Breast epithelium (tissue), 4 donors: ENCODE measurements at regions not wholly inside any gene's neighbourhood (a gene's known extent, or its start where the extent isn't known, plus 50 kb on each side); places are given as distances from the start of the nearest gene placed in this dataset.

Experiments used
- DNase-seq, 2 donors: peaks; one replicate each; pipeline ENCODE4 v3.0.0-alpha.2; 2019; ENCODE audit warnings: low spot score in 2 of 2
- H3K27ac ChIP-seq, 2 donors: fragments of 200-600 bp; sonication (generic) in 1 of 2; one replicate each; pipeline ENCODE4 v1.5.1; 2016 to 2019; ENCODE audit warnings: mild to moderate bottlenecking in 1 of 2
- H3K27me3 ChIP-seq, 2 donors: fragments of 200-600 bp; sonication (generic) in 1 of 2; one replicate each; pipeline versions ENCODE4 v1.5.1 to v1.6.0; 2017 to 2019; ENCODE audit warnings: control low read depth in 1 of 2, mild to moderate bottlenecking in 1 of 2
- H3K36me3 ChIP-seq: fragments of 200-600 bp; one replicate; pipeline ENCODE4 v1.5.1; 2019
- H3K4me1 ChIP-seq, 2 donors: fragments of 200-600 bp; sonication (generic); one replicate each; pipeline ENCODE4 v1.5.1; 2016 to 2019; ENCODE audit warnings: control low read depth in 1 of 2
- H3K4me3 ChIP-seq, 3 donors: fragments of 200-600 bp; sonication (generic); 1 replicate in 2 of 3; 2 replicates in 1 of 3; pipeline ENCODE4 v1.5.1; 2016 to 2019; ENCODE audit warnings: mild to moderate bottlenecking in 3 of 3, moderate library complexity in 2 of 3
- H3K9me3 ChIP-seq, 2 donors: fragments of 200-600 bp; sonication (generic) in 1 of 2; one replicate each; pipeline ENCODE4 v1.5.1; 2016 to 2019; ENCODE audit warnings: control low read depth in 1 of 2
- CTCF ChIP-seq, 3 donors: fragments of 450-650 bp; IDR thresholded peaks; one replicate each; pipeline ENCODE4 v1.5.1; 2016 to 2017; ENCODE audit warnings: antibody characterized with exemption in 3 of 3, mild to moderate bottlenecking in 3 of 3, moderate library complexity in 3 of 3
- POLR2A ChIP-seq: fragments of 450-650 bp; IDR thresholded peaks from one replicate; pipeline ENCODE4 v1.6.1; 2016; ENCODE audit warnings: antibody characterized with exemption, mild to moderate bottlenecking, moderate library complexity
- POLR2AphosphoS5 ChIP-seq, 3 donors: sonication (generic); formaldehyde crosslinking; IDR thresholded peaks; one replicate each; pipeline ENCODE4 v1.6.1; 2017; ENCODE audit warnings: antibody characterized with exemption in 3 of 3
- intact Hi-C: fragments of 100-400 bp; cut with DNase I; formaldehyde crosslinking; loops from one replicate; pipeline ENCODE4 v1.15.1; 2023; ENCODE audit warnings: low total_unique reads

- no peaks in the 10 kb centered on the region for H3K9me3 ChIP-seq
- no peak overlapping the region for H3K4me3 ChIP-seq
- DNase-seq: no peak
- no peak for TF ChIP-seq POLR2AphosphoS5 (IDR thresholded peaks at IDR 0.05)
- no peak for TF ChIP-seq POLR2A
- no peak for TF ChIP-seq CTCF (IDR thresholded peaks at IDR 0.05)
- no peaks in the 10 kb centered on the region for H3K4me1 ChIP-seq
- no peak overlapping the region for H3K27ac ChIP-seq
- H3K36me3 ChIP-seq: no peaks in the 10 kb centered on the region
- intact Hi-C loops: no loop called here
- H3K27me3 ChIP-seq: no peaks in the 10 kb centered on the region
Measured at GRCh38 chr12:91344408-91344807, 161.8 kb upstream of the DCN start.

DNA sequence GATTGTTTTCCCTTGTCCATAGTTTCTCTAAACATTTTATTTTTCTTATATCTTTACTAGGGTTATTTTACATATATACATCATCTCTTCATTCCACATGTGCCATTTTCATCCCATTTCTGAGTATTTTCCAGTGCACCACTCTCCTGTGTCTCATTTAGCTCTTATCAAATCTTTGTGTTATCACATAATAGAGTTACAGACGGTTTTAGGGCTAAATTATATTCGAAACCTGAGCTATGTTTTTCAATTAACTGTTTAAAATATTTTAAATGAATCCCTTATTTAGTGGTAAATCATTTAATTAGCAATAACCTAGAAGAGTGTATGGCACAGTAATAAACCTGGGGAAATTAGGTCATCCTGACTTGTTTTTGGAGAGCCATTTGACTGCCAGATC lies 160.4 kb upstream of the DCN start:
- DNase-seq: no peak
- no peak overlapping the region for H3K27ac ChIP-seq
- no peak overlapping the region for H3K4me3 ChIP-seq
- no peaks in the 10 kb centered on the region for H3K4me1 ChIP-seq
- no peaks in the 10 kb centered on the region for H3K9me3 ChIP-seq
- no peaks in the 10 kb centered on the region for H3K36me3 ChIP-seq
- TF ChIP-seq POLR2AphosphoS5 (IDR thresholded peaks at IDR 0.05): no peak
- no peak for TF ChIP-seq POLR2A
- no peak for TF ChIP-seq CTCF (IDR thresholded peaks at IDR 0.05)
- no peaks in the 10 kb centered on the region for H3K27me3 ChIP-seq
- intact Hi-C loops: no loop called here

- Histone ChIP-seq H3K4me1 (no peaks in the 10 kb centered on the region), H3K9me3 (no peaks in the 10 kb centered on the region), H3K36me3 (no peaks in the 10 kb centered on the region), H3K4me3 (no peak overlapping the region), H3K27me3 (no peaks in the 10 kb centered on the region), H3K27ac (no peak overlapping the region)
- TF ChIP-seq POLR2AphosphoS5 (IDR thresholded peaks at IDR 0.05) (no peak), CTCF (IDR thresholded peaks at IDR 0.05) (no peak), POLR2A (no peak)
- no peak for DNase-seq
- intact Hi-C loops: no loop called here
Measured at GRCh38 chr12:91339106-91339505, 156.5 kb upstream of the DCN start.

DNA sequence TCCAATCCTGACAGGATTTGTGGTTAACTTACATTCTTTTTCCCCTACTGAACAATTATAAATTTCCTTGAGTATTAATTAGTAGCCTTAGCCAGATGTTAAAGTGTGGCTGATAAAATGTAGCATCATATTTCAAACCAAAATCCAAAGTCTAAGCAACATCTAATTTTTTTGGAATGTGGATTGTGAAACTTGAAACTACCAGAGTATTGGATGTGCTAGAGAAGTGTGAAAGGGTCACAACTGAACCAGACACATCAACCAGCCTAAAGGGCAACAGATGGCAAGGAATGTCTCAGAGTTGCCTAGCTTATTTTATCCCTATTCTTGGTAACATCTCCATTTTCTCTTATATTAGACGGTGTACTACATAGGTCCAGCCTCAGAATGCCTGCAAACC lies 153.1 kb upstream of the DCN start:
- no peak overlapping the region for H3K4me3 ChIP-seq
- no peak for DNase-seq
- H3K36me3 ChIP-seq: no peaks in the 10 kb centered on the region
- H3K27me3 ChIP-seq: no peaks in the 10 kb centered on the region
- H3K4me1 ChIP-seq: no peaks in the 10 kb centered on the region
- H3K9me3 ChIP-seq: no peaks in the 10 kb centered on the region
- no peak for TF ChIP-seq CTCF (IDR thresholded peaks at IDR 0.05)
- intact Hi-C loops: no loop called here
- H3K27ac ChIP-seq: no peak overlapping the region

- DNase-seq: no peak
- intact Hi-C loops: no loop called here
- Histone ChIP-seq H3K27ac (no peak overlapping the region), H3K9me3 (no peaks in the 10 kb centered on the region), H3K36me3 (no peaks in the 10 kb centered on the region), H3K4me3 (no peak overlapping the region), H3K27me3 (no peaks in the 10 kb centered on the region), H3K4me1 (no peaks in the 10 kb centered on the region)
- TF ChIP-seq POLR2A (no peak), POLR2AphosphoS5 (IDR thresholded peaks at IDR 0.05) (no peak), CTCF (IDR thresholded peaks at IDR 0.05) (no peak)
Measured at GRCh38 chr12:91333966-91334365, 151.3 kb upstream of the DCN start.
